Stomach (tissue), 8 donors: ENCODE measurements at regions not wholly inside any gene's neighbourhood (a gene's known extent, or its start where the extent isn't known, plus 50 kb on each side); places are given as distances from the start of the nearest gene placed in this dataset.

Source experiments
- DNase-seq, 2 donors: peaks; one replicate each; pipeline versions ENCODE4 v3.0.0 to v3.0.0-alpha.2; 2013 to 2019
- H3K27ac ChIP-seq, 5 donors: fragments of 200-600 bp in 4 of 5; sonication (generic) in 4 of 5; one replicate each; pipeline ENCODE4 v1.5.1; 2013 to 2019; ENCODE audit warnings: mild to moderate bottlenecking in 1 of 5, moderate library complexity in 1 of 5
- H3K27me3 ChIP-seq, 3 donors: fragments of 200-600 bp; sonication (generic); one replicate each; pipeline ENCODE4 v1.5.1; 2017 to 2019; ENCODE audit warnings: mixed run types in 1 of 3
- H3K36me3 ChIP-seq, 4 donors: fragments of 200-600 bp; sonication (generic); 1 replicate in 3 of 4; 2 replicates in 1 of 4; pipeline ENCODE4 v1.5.1; 2016 to 2019
- H3K4me1 ChIP-seq, 4 donors: fragments of 200-600 bp; sonication (generic); one replicate each; pipeline ENCODE4 v1.5.1; 2016 to 2019
- H3K4me3 ChIP-seq, 4 donors: fragments of 200-600 bp; sonication (generic) in 3 of 4; one replicate each; pipeline ENCODE4 v1.5.1; 2016 to 2019; ENCODE audit warnings: mild to moderate bottlenecking in 1 of 4
- H3K9me3 ChIP-seq, 4 donors: fragments of 200-600 bp; sonication (generic); one replicate each; pipeline ENCODE4 v1.5.1; 2016 to 2019
- CTCF ChIP-seq, 7 experiments: fragments of 450-650 bp in 4 of 7; fragments of 200-600 bp in 3 of 7; sonication (generic) in 3 of 7; IDR thresholded peaks; one replicate each; pipeline ENCODE4 v1.5.1; 2016 to 2019; ENCODE audit warnings: antibody characterized with exemption in 7 of 7, control low read depth in 2 of 7, mild to moderate bottlenecking in 1 of 7
- EP300 ChIP-seq: sonication (generic); formaldehyde crosslinking; IDR thresholded peaks from one replicate; pipeline ENCODE4 v1.6.1; 2017; ENCODE audit warnings: antibody characterized with exemption
- POLR2A ChIP-seq, 4 donors: fragments of 450-650 bp; IDR thresholded peaks; one replicate each; pipeline ENCODE4 v1.6.1; 2016; ENCODE audit warnings: antibody characterized with exemption in 4 of 4, control low read depth in 2 of 4, mild to moderate bottlenecking in 1 of 4, moderate library complexity in 1 of 4
- POLR2AphosphoS5 ChIP-seq, 3 donors: sonication (generic); formaldehyde crosslinking; IDR thresholded peaks; one replicate each; pipeline ENCODE4 v1.6.1; 2016; ENCODE audit warnings: antibody characterized with exemption in 3 of 3
- WGBS, 5 donors: extraction: QIAGEN DNeasy Blood & Tissue Kit in 3 of 5; methylation state at CpG; one replicate each; pipeline versions ENCODE4 v1.1.5 to v1.1.7; 2013 to 2018; 5-methylcytosine and 5-hydroxymethylcytosine counted together
- intact Hi-C: fragments of 100-400 bp; cut with DNase I; formaldehyde crosslinking; loops from one replicate; pipeline ENCODE4 v1.15.1; 2023; ENCODE audit warnings: low total_unique reads
- donor health status: healthy with polysubstance abuse.
- donor health status: Bipolar disorder and iron deficiency.
- donor health status: healthy.

DNA sequence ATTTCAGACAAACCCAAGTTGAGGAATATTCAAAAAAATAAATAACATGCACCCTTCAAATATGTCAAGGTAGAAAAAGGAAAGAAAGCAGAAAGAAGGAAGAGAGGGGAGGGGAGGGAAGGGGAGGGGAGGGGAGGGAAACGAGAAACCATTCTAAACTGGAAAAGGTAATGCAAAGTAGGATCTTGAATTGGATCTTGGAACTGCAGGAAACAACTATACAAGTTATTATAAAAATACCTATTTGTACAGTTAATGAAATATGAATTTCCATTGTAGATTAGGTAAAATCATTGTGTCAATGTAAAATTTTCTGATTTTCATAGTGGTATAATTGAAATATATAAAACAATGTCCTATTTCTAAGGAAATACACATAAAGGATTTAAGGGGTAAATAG lies 668.4 kb downstream of the FAT4 start:
- H3K27ac ChIP-seq: no peak overlapping the region
- no peaks in the 10 kb centered on the region for H3K4me1 ChIP-seq
- H3K36me3 ChIP-seq: no peaks in the 10 kb centered on the region
- H3K4me3 ChIP-seq: no peak overlapping the region
- intact Hi-C loops: no loop called here
- no peak for TF ChIP-seq POLR2A (IDR thresholded peaks at IDR 0.05)
- no peak for TF ChIP-seq POLR2AphosphoS5 (IDR thresholded peaks at IDR 0.05)
- TF ChIP-seq CTCF (IDR thresholded peaks at IDR 0.05): no peak
- no peak for TF ChIP-seq EP300
- no peaks in the 10 kb centered on the region for H3K27me3 ChIP-seq
- WGBS, 5 donors: 39 to 96% (median 64%) methylated on average over 1 of the region's 1 CpG
- no peaks in the 10 kb centered on the region for H3K9me3 ChIP-seq
- no peak for DNase-seq

DNA sequence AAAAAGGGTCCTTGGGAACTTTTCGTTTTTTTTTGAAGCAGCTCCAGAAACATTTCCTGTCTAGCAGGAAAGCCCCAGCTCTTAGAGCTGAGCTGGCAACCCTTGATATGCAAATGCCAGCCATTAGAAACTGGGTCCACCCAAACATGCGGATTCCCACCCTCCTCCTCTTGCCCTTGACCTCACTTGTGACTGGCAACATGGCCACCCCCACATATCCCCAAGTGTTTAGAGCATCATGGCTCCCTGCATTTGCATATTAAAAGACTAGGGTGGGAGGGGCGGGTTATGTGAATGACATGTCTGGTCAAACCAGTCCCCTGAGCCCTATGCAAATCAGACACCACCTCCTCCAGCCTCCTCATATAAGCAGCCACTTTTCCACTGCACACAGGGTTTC lies 671.1 kb downstream of the FAT4 start:
- no peaks in the 10 kb centered on the region for H3K9me3 ChIP-seq
- H3K36me3 ChIP-seq: no peaks in the 10 kb centered on the region
- intact Hi-C loops: no loop called here
- TF ChIP-seq POLR2AphosphoS5 (IDR thresholded peaks at IDR 0.05): no peak
- no peak for TF ChIP-seq POLR2A (IDR thresholded peaks at IDR 0.05)
- no peak for TF ChIP-seq EP300
- TF ChIP-seq CTCF (IDR thresholded peaks at IDR 0.05): no peak
- H3K4me1 ChIP-seq: no peaks in the 10 kb centered on the region
- H3K4me3 ChIP-seq: no peak overlapping the region
- H3K27ac ChIP-seq: no peak overlapping the region
- 51 to 57% (median 54%) methylated on average over 3 of the region's 3 CpGs for WGBS, 5 donors
- no peak for DNase-seq
- no peaks in the 10 kb centered on the region for H3K27me3 ChIP-seq

DNA sequence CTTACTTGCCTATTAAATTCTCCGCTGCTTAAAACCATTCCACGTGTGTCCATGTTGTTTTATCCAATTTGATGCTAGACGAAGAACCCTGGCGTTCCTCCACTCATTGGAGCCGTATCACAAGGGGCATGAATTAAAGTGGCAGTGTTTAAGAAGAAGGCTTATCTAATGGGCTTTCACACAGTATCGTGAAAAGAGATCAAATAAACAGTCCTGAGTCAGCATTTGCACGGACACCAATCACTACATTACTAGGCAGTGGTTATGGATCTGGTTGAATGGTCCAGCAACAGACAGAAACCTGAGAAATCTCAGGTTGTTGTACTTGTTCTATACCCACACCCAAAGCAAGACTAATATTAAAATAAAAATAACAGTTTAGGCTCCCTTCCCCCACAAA lies 671.6 kb downstream of the FAT4 start:
- TF ChIP-seq POLR2A (IDR thresholded peaks at IDR 0.05): no peak
- no peak for TF ChIP-seq POLR2AphosphoS5 (IDR thresholded peaks at IDR 0.05)
- TF ChIP-seq EP300: no peak
- TF ChIP-seq CTCF (IDR thresholded peaks at IDR 0.05): no peak
- Histone ChIP-seq H3K36me3 (no peaks in the 10 kb centered on the region), H3K4me1 (no peaks in the 10 kb centered on the region), H3K27me3 (no peaks in the 10 kb centered on the region), H3K9me3 (no peaks in the 10 kb centered on the region), H3K27ac (no peak overlapping the region), H3K4me3 (no peak overlapping the region)
- intact Hi-C loops: no loop called here
- DNase-seq: no peak
- 76 to 85% (median 84%) methylated on average over 7 of the region's 7 CpGs for WGBS, 5 donors

DNA sequence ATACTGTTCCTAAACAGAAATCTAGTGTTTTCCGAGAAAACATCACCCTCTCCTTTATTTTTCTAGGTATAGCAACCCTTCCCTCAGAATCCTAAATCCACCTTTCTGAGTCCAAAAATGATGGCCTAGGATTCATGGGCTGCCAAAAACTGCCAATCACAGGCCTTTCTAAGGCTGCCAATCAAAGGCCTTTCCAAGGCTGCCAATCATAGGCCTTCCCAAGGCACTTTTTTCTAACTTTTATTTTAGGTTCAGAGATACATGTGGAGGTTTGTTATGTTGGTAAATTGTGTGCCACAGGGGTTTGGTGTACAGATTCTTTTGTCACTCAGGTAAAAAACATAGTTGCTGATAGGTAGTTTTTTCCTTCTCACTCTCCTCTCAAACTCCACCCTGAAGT lies 673.7 kb downstream of the FAT4 start:
- no peaks in the 10 kb centered on the region for H3K36me3 ChIP-seq
- DNase-seq: no peak
- 89 to 100% (median 96%) methylated on average over 1 of the region's 1 CpG for WGBS, 5 donors
- no peaks in the 10 kb centered on the region for H3K27me3 ChIP-seq
- H3K9me3 ChIP-seq: no peaks in the 10 kb centered on the region
- no peak for TF ChIP-seq EP300
- no peak for TF ChIP-seq POLR2A (IDR thresholded peaks at IDR 0.05)
- no peak for TF ChIP-seq CTCF (IDR thresholded peaks at IDR 0.05)
- no peak for TF ChIP-seq POLR2AphosphoS5 (IDR thresholded peaks at IDR 0.05)
- no peak overlapping the region for H3K27ac ChIP-seq
- H3K4me3 ChIP-seq: no peak overlapping the region
- H3K4me1 ChIP-seq: peaks cover 0 to under 1% (median 0%) of the 10 kb centered on the region in 4 donors
- intact Hi-C loops: no loop called here
